Gastrocnemius medialis (tissue), 4 donors: ENCODE measurements at regions not wholly inside any gene's neighbourhood (a gene's known extent, or its start where the extent isn't known, plus 50 kb on each side); places are given as distances from the start of the nearest gene placed in this dataset.

Experiments used
- ATAC-seq, 2 donors: fragments of 150-250 bp; one replicate each; pipeline ENCODE4 v1.9.1; 2016
- DNase-seq, 2 donors: peaks; one replicate each; pipeline ENCODE4 v3.0.0-alpha.2; 2019
- H3K27ac ChIP-seq, 4 donors: fragments of 200-600 bp; sonication (generic); 1 replicate in 1 of 4; 2 replicates in 3 of 4; pipeline ENCODE4 v1.5.1; 2016 to 2018; ENCODE audit warnings: mild to moderate bottlenecking in 2 of 4, moderate library complexity in 1 of 4
- H3K27me3 ChIP-seq, 3 donors: fragments of 200-600 bp; sonication (generic) in 2 of 3; 1 replicate in 1 of 3; 2 replicates in 2 of 3; pipeline versions ENCODE4 v1.5.1 to v1.6.0; 2016 to 2019; ENCODE audit warnings: mild to moderate bottlenecking in 1 of 3, moderate library complexity in 1 of 3
- H3K36me3 ChIP-seq, 2 donors: fragments of 200-600 bp; sonication (generic) in 1 of 2; one replicate each; pipeline ENCODE4 v1.5.1; 2017 to 2018
- H3K4me1 ChIP-seq, 2 donors: fragments of 200-600 bp; sonication (generic) in 1 of 2; one replicate each; pipeline ENCODE4 v1.5.1; 2016 to 2017; ENCODE audit warnings: mild to moderate bottlenecking in 2 of 2
- H3K4me3 ChIP-seq, 4 donors: fragments of 200-600 bp; sonication (generic) in 3 of 4; 1 replicate in 1 of 4; 2 replicates in 3 of 4; pipeline ENCODE4 v1.5.1; 2016 to 2019; ENCODE audit warnings: mild to moderate bottlenecking in 2 of 4
- H3K9me3 ChIP-seq, 3 donors: fragments of 200-600 bp; sonication (generic) in 2 of 3; 1 replicate in 1 of 3; 2 replicates in 2 of 3; pipeline ENCODE4 v1.5.1; 2016 to 2019
- CTCF ChIP-seq, 5 experiments: fragments of 450-650 bp in 3 of 5; fragments of 200-600 bp in 2 of 5; sonication (generic) in 2 of 5; IDR thresholded peaks in 4 of 5; conservative IDR thresholded peaks in 1 of 5; 1 replicate in 4 of 5; 2 replicates in 1 of 5; pipeline ENCODE4 v1.5.1; 2016 to 2019; ENCODE audit warnings: antibody characterized with exemption in 5 of 5, mild to moderate bottlenecking in 3 of 5, moderate library complexity in 3 of 5
- POLR2A ChIP-seq, 2 donors: fragments of 450-650 bp; IDR thresholded peaks; one replicate each; pipeline ENCODE4 v1.6.1; 2017; ENCODE audit warnings: antibody characterized with exemption in 2 of 2, mild to moderate bottlenecking in 2 of 2, moderate library complexity in 2 of 2
- in situ Hi-C, 4 donors: fragments of 200-750 bp; cut with MboI; loops; one replicate each; pipeline versions ENCODE4 v1.15.0 to v1.8.0; 2017; ENCODE audit warnings: low sequenced_read_pairs in 4 of 4
- intact Hi-C: fragments of 100-400 bp; cut with DNase I; formaldehyde crosslinking; loops from one replicate; pipeline ENCODE4 v1.15.1; 2023; ENCODE audit warnings: low total_unique reads

GRCh38 chr10:31186225-31187000 is 132.6 kb upstream of the ZEB1 start:
- intact Hi-C loops, result no loop called here
- peaks cover 9% of the 10 kb centered on the region in 2 donors for H3K4me1 ChIP-seq
- in situ Hi-C loops, result no loop called here
- DNase-seq (no peak), ATAC-seq (no peak)
- no peaks in the 10 kb centered on the region for H3K27me3 ChIP-seq
- no peak overlapping the region for H3K4me3 ChIP-seq
- TF ChIP-seq POLR2A (IDR thresholded peaks at IDR 0.05) (no peak), CTCF (IDR thresholded peaks at IDR 0.05 in 4 of 5, conservative IDR thresholded peaks at IDR 0.05 in 1 of 5) (no peak)
- no peaks in the 10 kb centered on the region for H3K36me3 ChIP-seq
- no peak overlapping the region for H3K27ac ChIP-seq
- no peaks in the 10 kb centered on the region for H3K9me3 ChIP-seq

- Histone ChIP-seq H3K36me3 (no peaks in the 10 kb centered on the region), H3K9me3 (no peaks in the 10 kb centered on the region), H3K4me3 (no peak overlapping the region), H3K4me1 (peaks cover 9% of the 10 kb centered on the region in 2 donors), H3K27me3 (no peaks in the 10 kb centered on the region), H3K27ac (no peak overlapping the region)
- TF ChIP-seq CTCF (IDR thresholded peaks at IDR 0.05 in 4 of 5, conservative IDR thresholded peaks at IDR 0.05 in 1 of 5) (no peak), POLR2A (IDR thresholded peaks at IDR 0.05) (no peak)
- ATAC-seq, result no peak
- intact Hi-C loops, result no loop called here
- in situ Hi-C loops, result no loop called here
- no peak for DNase-seq
These were observed 131.8 kb upstream of the ZEB1 start for GRCh38 chr10:31187182-31187581.

- no peaks in the 10 kb centered on the region for H3K9me3 ChIP-seq
- H3K4me3 ChIP-seq, result peak overlapping the region in 1 of 4 donors; percentile 8
- no peaks in the 10 kb centered on the region for H3K27me3 ChIP-seq
- in situ Hi-C loops (no loop called here), intact Hi-C loops (no loop called here)
- H3K27ac ChIP-seq, result no peak overlapping the region
- H3K4me1 ChIP-seq, result peaks cover 9% of the 10 kb centered on the region in 2 donors
- no peaks in the 10 kb centered on the region for H3K36me3 ChIP-seq
- no peak for DNase-seq
- TF ChIP-seq CTCF (IDR thresholded peaks at IDR 0.05 in 4 of 5, conservative IDR thresholded peaks at IDR 0.05 in 1 of 5) (no peak), POLR2A (IDR thresholded peaks at IDR 0.05) (no peak)
- ATAC-seq, result no peak
These were observed 131.3 kb upstream of the ZEB1 start for GRCh38 chr10:31187607-31188210.

GRCh38 chr10:31188792-31189406 is 130.1 kb upstream of the ZEB1 start:
- H3K36me3 ChIP-seq, result no peaks in the 10 kb centered on the region
- H3K27me3 ChIP-seq, result no peaks in the 10 kb centered on the region
- no peak overlapping the region for H3K27ac ChIP-seq
- peaks cover 9% of the 10 kb centered on the region in 2 donors for H3K4me1 ChIP-seq
- H3K9me3 ChIP-seq, result no peaks in the 10 kb centered on the region
- in situ Hi-C loops (no loop called here), intact Hi-C loops (no loop called here)
- no peak overlapping the region for H3K4me3 ChIP-seq
- DNase-seq (no peak), ATAC-seq (no peak)
- TF ChIP-seq CTCF (IDR thresholded peaks at IDR 0.05 in 4 of 5, conservative IDR thresholded peaks at IDR 0.05 in 1 of 5) (no peak), POLR2A (IDR thresholded peaks at IDR 0.05) (no peak)
